HG03521 (cell line): ENCODE measurements at regions not wholly inside any gene's neighbourhood (a gene's known extent, or its start where the extent isn't known, plus 50 kb on each side); places are given as distances from the start of the nearest gene placed in this dataset.
A peak's percentile ranks its signal among the peaks of the same experiment; 100 is the strongest.
"Not testable (repeated sequence)": the region's sequence is repeated elsewhere in the genome, so short reads cannot be mapped to it uniquely, and the experiment has no call there.

Experiments used
- ATAC-seq: cut with Tn5 transposase; IDR thresholded peaks from one replicate; pipeline ENCODE4 v1.9.1; 2021; ENCODE audit warnings: mild to moderate bottlenecking, moderate library complexity; ENCODE audit not compliant: unreplicated experiment

GRCh38 chr11:87493516-87493915 lies 455.8 kb downstream of the TMEM135 start:
- no peak for ATAC-seq

- ATAC-seq, result no peak
These were observed 453.6 kb downstream of the TMEM135 start for GRCh38 chr11:87491381-87491780.

GRCh38 chr11:87490671-87491070 lies 452.9 kb downstream of the TMEM135 start:
- ATAC-seq, result no peak

DNA sequence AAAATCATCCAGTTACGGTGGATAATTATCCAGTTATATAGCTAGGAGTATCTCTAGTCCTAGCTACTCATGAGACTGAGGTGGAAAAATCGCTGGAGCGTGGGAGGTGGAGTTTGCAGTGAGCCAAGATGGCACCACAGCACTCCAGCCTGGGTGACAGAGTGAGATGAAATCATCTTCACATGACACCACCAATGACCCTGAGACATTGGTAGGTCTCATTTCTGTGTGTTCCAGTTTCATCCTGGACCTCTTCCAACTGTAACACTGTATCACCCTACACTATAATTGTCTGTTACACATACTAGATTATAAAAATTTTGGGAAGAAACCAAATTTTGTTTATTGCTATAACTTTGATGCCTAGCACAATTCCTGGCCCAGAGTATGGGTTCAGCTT lies 446.8 kb downstream of the TMEM135 start:
- ATAC-seq, result no peak

- no peak for ATAC-seq
These were observed 439.6 kb downstream of the TMEM135 start for GRCh38 chr11:87477321-87477720.

GRCh38 chr11:87473174-87473573 lies 435.4 kb downstream of the TMEM135 start:
- ATAC-seq, result no peak

DNA sequence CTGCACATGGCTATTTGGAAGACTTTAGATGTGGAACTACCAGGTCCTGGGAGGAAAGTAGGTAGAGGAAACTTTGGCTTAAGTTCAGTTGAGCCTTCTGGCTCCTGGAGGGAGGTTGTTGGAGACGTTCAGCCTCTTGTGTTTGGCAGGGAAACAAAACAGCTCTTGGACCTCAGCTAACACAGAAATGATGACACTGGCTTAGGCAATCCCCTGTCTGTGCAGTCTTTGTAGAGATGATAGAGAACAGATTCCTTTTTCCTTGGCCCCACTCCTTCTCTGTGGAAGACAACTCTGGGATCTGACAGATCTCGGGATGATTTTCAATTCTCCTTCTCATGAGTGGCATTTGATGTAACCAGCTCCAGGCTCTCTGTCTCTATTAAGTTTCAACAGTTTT lies 428.5 kb downstream of the TMEM135 start:
- ATAC-seq, result no peak

DNA sequence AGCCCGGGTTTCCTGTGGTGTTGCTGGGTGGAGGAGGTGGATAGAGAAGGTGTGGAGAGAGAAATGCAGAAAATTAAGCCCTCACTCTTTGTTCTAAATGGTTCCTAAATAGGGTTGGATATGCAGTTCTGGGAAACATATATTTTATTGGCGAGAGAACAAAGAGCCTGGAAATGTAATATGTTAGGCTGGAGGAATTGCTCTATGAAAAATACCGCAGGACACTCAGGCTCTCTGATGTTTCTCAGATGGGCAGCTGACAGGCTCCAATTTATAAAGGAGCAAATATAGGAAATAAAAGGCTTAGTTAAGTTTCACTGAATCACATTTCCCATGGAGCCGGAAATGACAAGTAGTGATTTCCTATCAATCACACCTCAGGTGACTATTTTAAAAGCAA lies 428.0 kb downstream of the TMEM135 start:
- no peak for ATAC-seq

- ATAC-seq, result peak; percentile 48
These were observed 425.9 kb downstream of the TMEM135 start for GRCh38 chr11:87463486-87464102.

DNA sequence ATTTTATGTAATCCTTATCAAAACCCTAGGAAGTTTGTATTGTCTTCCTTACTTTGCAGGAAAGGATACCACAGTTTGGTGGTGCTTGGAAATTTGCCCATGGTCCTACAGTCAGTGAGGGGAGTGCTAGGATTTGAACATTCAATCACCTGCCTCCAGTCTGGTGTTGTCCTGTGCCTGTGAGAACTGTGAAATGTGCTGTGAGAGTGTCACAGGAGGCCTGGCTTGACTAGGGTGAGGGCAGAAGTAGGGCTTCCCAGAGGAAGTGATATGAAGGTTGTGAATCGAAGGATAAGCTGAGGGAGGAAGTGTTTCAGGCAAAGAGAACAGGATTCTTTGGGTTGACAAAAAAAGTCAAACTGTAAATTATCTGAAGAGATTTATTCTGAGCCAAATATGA lies 424.4 kb downstream of the TMEM135 start:
- no peak for ATAC-seq

DNA sequence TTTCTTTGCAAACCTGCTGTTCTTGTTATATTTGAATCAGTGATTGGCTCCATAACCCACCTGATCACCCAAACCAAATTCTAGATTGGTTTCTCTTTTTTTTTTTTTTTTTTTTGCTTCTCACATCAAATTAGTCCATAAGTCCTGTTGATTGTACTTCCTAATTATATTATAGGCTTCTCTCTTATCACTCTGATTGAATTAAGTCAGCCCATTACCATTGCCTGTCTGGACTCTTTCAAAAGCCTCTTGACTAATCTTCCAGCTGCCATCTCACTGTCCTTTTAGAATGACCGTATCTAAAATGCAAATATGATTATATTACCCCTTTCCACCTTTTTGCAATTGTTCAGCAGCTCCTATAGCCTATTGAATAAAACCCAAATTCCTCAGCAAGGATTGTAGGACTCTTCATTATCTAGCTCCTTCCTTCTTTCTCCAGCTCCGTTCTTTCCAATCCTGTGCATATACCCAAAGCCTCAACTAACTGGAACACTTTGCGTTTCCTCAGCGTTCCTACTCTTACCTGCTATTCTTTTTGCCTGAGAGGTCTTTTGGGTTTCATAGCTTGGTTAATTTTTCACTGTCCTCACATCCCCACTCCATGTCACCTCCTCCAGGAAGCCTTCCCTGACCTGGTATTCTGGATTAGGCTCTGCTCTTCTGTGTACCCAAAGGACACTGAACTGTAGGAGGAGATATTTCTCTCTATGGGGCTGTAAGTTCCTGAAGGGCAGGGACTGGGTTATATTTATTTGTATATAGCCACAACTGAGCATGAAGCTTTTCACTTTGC lies 423.3 kb downstream of the TMEM135 start:
- ATAC-seq, result no peak

- ATAC-seq, result no peak
These were observed 422.5 kb downstream of the TMEM135 start for GRCh38 chr11:87460279-87460678.

DNA sequence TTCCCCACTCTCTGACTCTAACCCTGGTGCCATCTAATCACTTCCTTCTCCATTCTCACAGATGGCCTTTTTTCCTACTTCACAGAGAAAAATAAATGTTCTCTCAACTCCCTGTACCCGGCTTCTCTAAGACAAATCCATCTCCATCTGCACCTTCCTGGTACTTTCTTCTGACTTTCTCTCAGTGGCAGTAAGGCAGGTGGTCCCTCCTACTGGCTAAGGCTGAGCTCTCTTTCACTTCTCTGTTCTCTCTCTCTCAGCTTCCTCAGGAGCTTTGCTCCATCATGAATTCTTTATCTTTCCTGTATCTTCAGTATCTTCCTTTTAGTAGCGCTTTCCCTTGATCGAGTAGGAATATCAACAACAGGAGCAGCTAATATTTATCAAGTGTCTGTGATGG lies 421.6 kb downstream of the TMEM135 start:
- no peak for ATAC-seq

GRCh38 chr11:87456499-87456898 lies 418.8 kb downstream of the TMEM135 start:
- ATAC-seq, result no peak

GRCh38 chr11:87455180-87455579 lies 417.4 kb downstream of the TMEM135 start:
- no peak for ATAC-seq

DNA sequence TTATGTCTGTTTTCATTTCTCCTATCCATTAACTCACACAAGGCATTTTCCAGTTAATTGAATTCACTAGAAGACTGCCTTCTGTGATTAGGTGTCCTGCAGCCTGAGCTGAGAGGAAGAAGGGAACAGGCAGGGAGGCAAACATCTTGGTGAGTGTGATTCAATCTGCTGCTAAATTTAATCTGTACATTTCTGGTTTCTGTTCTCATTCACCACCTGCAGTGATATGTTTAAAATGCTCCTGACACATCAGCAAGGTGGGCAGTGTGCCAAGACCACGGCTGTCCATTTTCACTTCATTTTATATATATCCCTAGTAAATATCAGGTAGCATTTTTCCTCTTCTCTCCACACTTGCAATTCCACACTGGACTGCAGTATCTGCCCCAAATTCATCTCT lies 416.5 kb downstream of the TMEM135 start:
- peak; percentile 66 for ATAC-seq

DNA sequence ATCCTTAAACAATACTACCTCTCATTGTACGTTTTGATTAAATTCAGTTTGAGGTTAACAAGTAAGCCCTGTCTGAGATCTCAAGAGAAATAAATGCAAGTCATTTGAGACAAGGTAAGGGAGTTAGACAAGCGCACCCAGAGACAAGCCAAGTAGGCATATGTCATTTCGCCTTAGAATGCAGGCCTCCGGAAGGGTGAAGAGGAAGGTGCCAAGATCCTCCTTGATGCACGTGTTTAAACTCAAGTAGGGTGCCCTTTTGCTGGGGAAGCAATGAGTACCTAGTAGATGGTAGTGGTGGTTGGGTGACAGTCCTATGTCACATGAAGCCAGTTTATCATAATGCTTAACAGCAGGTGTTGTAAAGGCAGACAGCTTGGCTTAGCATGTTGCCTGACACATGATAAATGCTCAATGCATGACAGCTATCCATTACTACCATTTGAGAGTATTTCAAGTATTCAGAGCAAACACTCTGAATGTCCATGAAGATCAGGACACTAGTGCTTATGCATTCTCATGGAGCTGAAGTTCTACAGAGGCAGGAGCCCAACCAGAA lies 415.9 kb downstream of the TMEM135 start:
- ATAC-seq, result no peak

DNA sequence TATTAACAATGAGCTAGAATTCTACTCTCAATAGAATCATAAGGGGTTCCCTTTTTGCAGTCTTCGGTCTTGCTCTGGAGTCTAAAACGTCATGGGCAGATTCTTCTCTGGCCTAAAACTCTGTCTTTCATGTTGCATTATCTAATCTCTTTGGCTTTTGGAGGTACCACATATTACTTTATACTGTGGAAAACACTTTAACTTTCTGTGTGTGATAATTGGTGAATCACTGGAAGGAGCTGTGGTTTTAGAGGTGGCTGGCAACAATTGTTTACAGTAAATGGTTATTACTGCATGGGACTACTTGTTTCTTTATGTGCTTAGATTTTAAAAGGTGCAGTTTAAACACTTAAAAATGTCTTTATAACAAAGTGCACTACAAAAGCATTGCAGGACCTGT lies 414.3 kb downstream of the TMEM135 start:
- not testable (repeated sequence) for ATAC-seq

GRCh38 chr11:87451395-87451794 lies 413.7 kb downstream of the TMEM135 start:
- ATAC-seq, result no peak

DNA sequence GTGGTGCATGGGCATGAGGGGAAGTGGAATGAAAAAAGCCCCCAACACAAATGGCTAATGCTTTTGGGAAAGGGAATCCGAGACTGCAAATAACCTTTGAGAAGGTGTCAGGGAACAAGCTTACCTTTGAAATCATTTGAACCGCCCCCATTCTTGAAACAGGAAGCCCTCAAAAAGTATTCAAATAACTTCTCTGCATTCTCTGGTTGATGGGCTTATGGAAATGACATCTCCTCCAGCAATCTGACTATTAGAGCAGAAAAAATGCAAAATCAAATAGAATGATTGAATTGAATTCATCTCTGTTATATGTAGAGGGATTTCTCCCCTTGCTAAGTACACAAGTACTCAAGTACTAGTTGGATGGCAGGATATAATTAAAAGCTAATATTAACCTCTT lies 409.9 kb downstream of the TMEM135 start:
- no peak for ATAC-seq

DNA sequence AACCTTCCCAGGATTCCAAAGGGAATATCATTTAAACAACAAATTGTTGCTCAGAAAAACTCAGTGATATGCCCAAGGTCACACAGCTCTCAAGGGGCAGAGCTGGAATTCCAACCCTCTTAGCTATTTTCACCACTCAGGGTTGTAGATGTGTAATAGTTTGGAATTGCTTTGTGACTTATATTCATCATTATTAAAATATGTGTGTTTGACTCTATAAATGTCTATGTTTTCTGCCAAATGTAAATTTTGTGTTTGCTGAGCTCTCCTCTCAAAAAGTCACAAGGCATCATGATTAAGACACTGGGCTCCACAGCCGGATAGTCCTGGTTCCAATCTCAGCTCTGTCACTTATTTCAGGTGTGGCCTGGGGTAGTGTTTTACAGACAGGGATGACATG lies 407.3 kb downstream of the TMEM135 start:
- ATAC-seq, result no peak

GRCh38 chr11:87443707-87444106 lies 406.0 kb downstream of the TMEM135 start:
- no peak for ATAC-seq
